AG10803 (cell line): ENCODE measurements at regions not wholly inside any gene's neighbourhood (a gene's known extent, or its start where the extent isn't known, plus 50 kb on each side); places are given as distances from the start of the nearest gene placed in this dataset.

Experiments used
- DNase-seq: peaks from one replicate; pipeline ENCODE4 v3.0.0; 2010; ENCODE audit warnings: low read depth
- H3K4me3 ChIP-seq: 2 replicates; pipeline ENCODE4 v1.5.1; 2011; ENCODE audit warnings: mild to moderate bottlenecking, low read length, control low read depth
- TF ChIP-seq, protein P1 (sequence below): conservative IDR thresholded peaks from 2 replicates; pipeline ENCODE4 v1.5.1; 2011; ENCODE audit warnings: mild to moderate bottlenecking, low read length, control low read depth, inconsistent platforms

DNA sequence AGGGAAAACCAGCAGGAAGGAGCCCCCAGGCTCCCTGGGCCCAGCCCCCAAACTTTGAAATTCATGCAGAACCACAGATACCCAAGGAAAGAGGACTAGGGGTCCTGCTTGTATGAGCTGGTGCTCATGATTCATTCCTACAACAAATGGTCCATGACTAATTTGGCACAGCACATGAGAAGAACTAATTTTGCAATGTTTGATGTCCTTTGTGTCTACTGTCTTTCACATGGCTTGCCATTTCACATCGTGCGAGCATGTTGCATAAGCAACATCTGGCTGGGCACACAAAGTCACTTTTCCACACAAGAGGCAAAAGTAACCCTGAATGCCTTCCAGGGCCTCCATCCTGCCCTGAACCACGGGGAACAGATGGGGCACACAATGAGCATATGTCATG lies 149.6 kb upstream of the APCDD1 start:
- TF ChIP-seq, protein P1, sequence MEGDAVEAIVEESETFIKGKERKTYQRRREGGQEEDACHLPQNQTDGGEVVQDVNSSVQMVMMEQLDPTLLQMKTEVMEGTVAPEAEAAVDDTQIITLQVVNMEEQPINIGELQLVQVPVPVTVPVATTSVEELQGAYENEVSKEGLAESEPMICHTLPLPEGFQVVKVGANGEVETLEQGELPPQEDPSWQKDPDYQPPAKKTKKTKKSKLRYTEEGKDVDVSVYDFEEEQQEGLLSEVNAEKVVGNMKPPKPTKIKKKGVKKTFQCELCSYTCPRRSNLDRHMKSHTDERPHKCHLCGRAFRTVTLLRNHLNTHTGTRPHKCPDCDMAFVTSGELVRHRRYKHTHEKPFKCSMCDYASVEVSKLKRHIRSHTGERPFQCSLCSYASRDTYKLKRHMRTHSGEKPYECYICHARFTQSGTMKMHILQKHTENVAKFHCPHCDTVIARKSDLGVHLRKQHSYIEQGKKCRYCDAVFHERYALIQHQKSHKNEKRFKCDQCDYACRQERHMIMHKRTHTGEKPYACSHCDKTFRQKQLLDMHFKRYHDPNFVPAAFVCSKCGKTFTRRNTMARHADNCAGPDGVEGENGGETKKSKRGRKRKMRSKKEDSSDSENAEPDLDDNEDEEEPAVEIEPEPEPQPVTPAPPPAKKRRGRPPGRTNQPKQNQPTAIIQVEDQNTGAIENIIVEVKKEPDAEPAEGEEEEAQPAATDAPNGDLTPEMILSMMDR = no peak
- DNase-seq = peak; percentile 95
- H3K4me3 ChIP-seq = no peak overlapping the region

DNA sequence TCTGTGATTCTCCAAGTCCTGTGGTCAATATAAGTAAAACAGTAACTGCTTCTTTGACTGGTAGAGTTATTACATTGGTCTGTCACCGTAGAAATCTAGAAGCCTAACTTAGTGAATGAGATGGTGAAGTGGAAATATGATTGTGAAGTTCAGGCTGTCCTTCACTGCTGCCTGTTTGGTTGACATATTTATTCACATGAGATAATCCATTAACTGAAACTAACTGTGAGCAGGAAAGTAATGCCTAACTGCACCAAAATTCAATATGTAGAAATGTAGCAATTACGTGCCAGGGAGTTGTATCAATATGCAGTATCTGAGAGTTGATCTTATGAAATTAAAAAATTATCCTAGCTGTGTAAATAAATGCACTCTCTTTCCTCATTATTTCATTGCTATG lies 147.7 kb upstream of the APCDD1 start:
- no peak overlapping the region for H3K4me3 ChIP-seq
- TF ChIP-seq, protein P1 = no peak
- DNase-seq = no peak

DNA sequence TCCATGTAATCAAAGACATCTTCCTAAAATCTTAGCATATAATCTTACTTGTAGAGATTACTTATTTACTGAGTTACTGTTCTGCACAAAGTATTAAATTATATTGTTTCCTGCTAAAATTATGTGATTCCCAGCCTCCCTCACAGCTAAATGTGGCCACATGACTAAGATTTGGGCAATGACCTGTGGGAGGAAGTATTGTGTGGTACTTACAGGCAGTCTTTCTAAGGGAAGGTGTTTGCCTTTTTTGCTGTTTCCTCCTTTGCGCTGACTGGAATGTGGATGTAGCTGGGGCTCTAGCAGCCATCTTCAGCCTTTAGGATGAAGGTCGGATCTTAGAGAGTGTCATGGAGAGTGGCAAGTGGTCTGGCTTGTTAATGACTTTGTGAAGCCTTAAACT lies 146.3 kb upstream of the APCDD1 start:
- DNase-seq = no peak
- no peak overlapping the region for H3K4me3 ChIP-seq
- TF ChIP-seq, protein P1 = no peak

DNA sequence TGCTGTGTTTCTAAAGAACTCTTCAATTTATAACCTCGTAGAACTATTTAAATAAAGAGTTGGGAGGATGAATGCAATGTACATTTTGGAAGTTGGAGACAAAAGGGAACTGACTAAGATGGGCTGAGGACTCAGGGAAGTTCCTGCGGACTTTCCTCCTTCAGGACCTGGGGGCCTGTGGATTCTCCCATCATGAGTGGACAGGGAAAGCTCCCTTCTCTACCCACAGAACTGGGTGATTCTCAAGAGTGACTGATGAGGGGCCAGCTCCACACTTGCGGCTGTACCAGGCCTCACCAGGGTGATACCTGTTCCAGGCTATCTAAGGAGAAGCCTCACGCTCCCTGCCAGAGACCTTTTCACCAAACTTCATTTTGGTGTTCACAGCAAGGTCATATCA lies 143.8 kb upstream of the APCDD1 start:
- TF ChIP-seq, protein P1 = no peak
- H3K4me3 ChIP-seq = no peak overlapping the region
- DNase-seq = no peak

DNA sequence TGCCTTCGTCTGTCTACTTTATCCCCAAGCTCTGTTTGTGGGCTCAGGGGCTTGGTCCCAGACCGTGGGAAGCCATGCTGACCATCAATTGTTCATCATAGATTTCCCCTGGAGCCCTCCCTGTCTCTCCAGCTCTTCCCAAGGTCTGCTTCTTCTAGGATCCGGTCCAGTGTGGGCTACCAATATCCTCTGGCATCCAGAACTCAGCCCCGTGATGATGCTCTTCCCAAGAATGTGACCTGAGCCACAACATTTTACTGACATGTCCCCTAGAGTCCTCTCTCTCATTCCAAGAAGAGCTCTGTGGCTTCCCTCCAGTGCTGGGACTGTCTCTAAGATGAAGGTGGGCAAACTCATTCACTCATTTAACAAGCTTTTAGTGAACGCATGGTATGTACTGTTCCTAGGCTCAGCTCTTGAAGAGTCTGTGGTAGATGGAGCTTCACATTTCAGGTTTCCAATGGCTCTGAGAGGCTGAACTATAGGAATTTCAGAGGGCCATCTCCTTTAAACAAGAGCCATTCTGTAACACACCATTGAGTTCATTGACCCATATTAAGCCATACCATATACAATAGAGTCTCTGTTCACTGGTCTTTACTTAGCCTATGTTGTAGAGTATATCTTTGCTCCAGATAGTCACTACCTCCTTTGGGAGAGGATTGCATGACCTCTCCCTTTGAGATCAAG lies 142.0 kb upstream of the APCDD1 start:
- DNase-seq = peak; percentile 53
- TF ChIP-seq, protein P1 = no peak
- no peak overlapping the region for H3K4me3 ChIP-seq

DNA sequence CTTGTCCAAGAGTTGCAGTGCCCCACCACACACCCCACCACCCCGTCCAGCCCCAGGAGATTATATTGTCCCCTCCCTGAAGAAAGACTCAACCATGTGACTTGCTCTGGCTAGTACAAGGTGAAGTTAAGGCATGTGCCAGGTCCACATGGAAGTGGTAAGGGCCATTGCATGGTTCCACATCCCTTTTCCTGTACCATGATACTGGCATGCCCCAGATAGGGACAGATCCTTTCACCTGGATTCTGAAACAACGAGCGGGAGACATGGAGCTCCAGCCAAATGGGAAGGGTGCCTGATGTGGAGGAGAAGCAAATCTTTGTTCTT lies 141.5 kb upstream of the APCDD1 start:
- TF ChIP-seq, protein P1 = no peak
- no peak for DNase-seq
- no peak overlapping the region for H3K4me3 ChIP-seq

DNA sequence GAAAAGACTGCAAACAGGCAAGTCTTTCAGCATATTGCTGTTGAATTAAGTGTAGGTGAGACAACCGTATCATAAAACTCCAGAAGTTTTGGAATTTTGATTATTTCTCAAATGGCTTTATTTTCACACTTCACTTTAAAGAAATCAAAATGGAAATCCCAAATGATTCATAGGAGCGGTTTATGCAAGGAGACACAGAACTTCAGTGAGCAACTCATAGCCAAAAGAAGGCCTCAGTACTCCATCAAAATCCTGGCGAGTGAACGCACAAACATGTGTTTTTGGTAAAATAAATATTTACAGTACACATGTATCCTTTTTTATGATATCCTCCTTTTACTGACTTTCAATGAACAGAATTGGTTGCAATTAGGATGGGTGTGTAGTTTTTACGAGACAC lies 140.4 kb upstream of the APCDD1 start:
- peak; percentile 39 for DNase-seq
- TF ChIP-seq, protein P1 = no peak
- no peak overlapping the region for H3K4me3 ChIP-seq
